Osteoblast (primary cell): ENCODE measurements at regions not wholly inside any gene's neighbourhood (a gene's known extent, or its start where the extent isn't known, plus 50 kb on each side); places are given as distances from the start of the nearest gene placed in this dataset.

ENCODE experiments used
- DNase-seq: peaks from one replicate; pipeline ENCODE4 v3.0.0; 2011; ENCODE audit warnings: low spot score, mixed read lengths; ENCODE audit not compliant: insufficient read length; ENCODE audit errors: missing footprints
- H2AFZ ChIP-seq: 2 replicates; pipeline ENCODE4 v1.6.0; 2011; ENCODE audit warnings: mild to moderate bottlenecking, low read length
- H3K27ac ChIP-seq: 2 replicates; pipeline ENCODE4 v1.5.1; 2011; ENCODE audit warnings: mild to moderate bottlenecking, low read depth, low read length, moderate library complexity
- H3K27me3 ChIP-seq: 2 replicates; pipeline ENCODE4 v1.6.0; 2012; ENCODE audit warnings: mild to moderate bottlenecking, control low read depth, inconsistent platforms, low read length, moderate library complexity; ENCODE audit not compliant: insufficient read depth
- H3K36me3 ChIP-seq: 2 replicates; pipeline ENCODE4 v1.5.1; 2011; ENCODE audit warnings: mild to moderate bottlenecking, low read length, control low read depth, moderate library complexity; ENCODE audit not compliant: insufficient read depth
- H3K4me1 ChIP-seq: 2 replicates; pipeline ENCODE4 v1.5.1; 2011; ENCODE audit warnings: mild to moderate bottlenecking, low read length, control low read depth, moderate library complexity; ENCODE audit not compliant: insufficient read depth
- H3K4me2 ChIP-seq: 2 replicates; pipeline ENCODE4 v1.6.0; 2011; ENCODE audit warnings: mild to moderate bottlenecking, low read length; ENCODE audit not compliant: insufficient read depth
- H3K4me3 ChIP-seq: fragments of 200-600 bp; sonication (generic); 3 replicates; pipeline ENCODE4 v1.5.1; 2012; ENCODE audit warnings: mild to moderate bottlenecking, low read length, inconsistent platforms; ENCODE audit not compliant: insufficient read depth
- H3K79me2 ChIP-seq: 2 replicates; pipeline ENCODE4 v1.6.0; 2012; ENCODE audit warnings: mild to moderate bottlenecking, low read length, control low read depth, inconsistent platforms; ENCODE audit not compliant: insufficient read depth
- H3K9me3 ChIP-seq: 2 replicates; pipeline ENCODE4 v1.5.1; 2011; ENCODE audit warnings: low read depth, low read length, control low read depth
- H4K20me1 ChIP-seq: 2 replicates; pipeline ENCODE4 v1.6.0; 2012; ENCODE audit warnings: mild to moderate bottlenecking, low read length, control low read depth; ENCODE audit not compliant: insufficient read depth
- TF ChIP-seq, protein P1 (sequence below): IDR thresholded peaks from 2 replicates; pipeline ENCODE4 v1.5.1; 2011; ENCODE audit warnings: mild to moderate bottlenecking, low read depth, low read length, moderate library complexity; ENCODE audit errors: extremely low read depth

DNA sequence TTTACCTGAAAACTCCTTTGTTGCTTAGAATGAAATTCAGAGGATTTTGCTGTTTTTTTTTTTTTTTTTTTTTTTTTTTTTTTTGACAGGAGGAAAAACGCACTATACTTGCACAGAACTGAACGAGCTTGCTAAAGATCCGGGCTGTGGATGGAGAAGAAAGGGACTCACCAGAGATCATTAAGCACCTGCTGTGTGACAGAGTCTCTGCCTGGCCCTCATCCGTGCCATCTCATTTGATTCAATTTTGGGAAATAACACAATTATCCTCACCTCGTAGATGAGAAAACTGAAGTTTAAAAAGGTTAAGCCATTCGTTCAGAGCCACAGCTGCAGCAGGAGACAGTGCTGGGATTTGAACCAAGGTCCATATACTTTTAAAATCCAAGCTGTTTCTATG, 775.4 kb upstream of the ID2 start:
- H2AFZ ChIP-seq: no peak overlapping the region
- TF ChIP-seq, protein P1, sequence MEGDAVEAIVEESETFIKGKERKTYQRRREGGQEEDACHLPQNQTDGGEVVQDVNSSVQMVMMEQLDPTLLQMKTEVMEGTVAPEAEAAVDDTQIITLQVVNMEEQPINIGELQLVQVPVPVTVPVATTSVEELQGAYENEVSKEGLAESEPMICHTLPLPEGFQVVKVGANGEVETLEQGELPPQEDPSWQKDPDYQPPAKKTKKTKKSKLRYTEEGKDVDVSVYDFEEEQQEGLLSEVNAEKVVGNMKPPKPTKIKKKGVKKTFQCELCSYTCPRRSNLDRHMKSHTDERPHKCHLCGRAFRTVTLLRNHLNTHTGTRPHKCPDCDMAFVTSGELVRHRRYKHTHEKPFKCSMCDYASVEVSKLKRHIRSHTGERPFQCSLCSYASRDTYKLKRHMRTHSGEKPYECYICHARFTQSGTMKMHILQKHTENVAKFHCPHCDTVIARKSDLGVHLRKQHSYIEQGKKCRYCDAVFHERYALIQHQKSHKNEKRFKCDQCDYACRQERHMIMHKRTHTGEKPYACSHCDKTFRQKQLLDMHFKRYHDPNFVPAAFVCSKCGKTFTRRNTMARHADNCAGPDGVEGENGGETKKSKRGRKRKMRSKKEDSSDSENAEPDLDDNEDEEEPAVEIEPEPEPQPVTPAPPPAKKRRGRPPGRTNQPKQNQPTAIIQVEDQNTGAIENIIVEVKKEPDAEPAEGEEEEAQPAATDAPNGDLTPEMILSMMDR: no peak
- no peaks in the 10 kb centered on the region for H3K36me3 ChIP-seq
- no peak for DNase-seq
- no peak overlapping the region for H3K4me3 ChIP-seq
- no peak overlapping the region for H3K4me2 ChIP-seq
- H3K4me1 ChIP-seq: no peaks in the 10 kb centered on the region
- no peak overlapping the region for H3K27ac ChIP-seq
- H3K79me2 ChIP-seq: no peaks in the 10 kb centered on the region
- no peaks in the 10 kb centered on the region for H3K9me3 ChIP-seq
- H4K20me1 ChIP-seq: no peaks in the 10 kb centered on the region
- H3K27me3 ChIP-seq: no peaks in the 10 kb centered on the region

DNA sequence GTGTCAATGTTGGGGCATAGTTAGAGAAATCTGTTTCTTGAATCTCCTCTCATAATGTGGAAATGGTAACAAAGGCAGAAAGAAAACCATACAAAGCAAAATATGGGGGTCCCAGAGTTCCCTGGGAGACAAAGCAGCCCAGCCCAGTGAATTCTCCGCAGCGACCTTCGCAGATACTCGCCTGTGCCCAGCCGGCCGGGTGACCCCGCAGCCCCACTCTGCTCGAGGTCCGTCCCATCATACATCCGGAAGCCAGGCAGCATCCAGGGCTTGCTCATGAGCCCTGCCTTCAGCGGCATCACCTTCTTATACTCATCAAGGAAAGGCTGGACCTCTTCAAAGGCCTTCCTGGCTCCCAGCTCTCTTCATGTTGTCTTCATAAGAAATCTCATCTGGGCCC, 774.8 kb upstream of the ID2 start:
- Histone ChIP-seq H3K36me3 (no peaks in the 10 kb centered on the region), H3K4me1 (no peaks in the 10 kb centered on the region), H3K79me2 (no peaks in the 10 kb centered on the region), H3K4me3 (no peak overlapping the region), H3K27me3 (no peaks in the 10 kb centered on the region), H2AFZ (no peak overlapping the region), H3K27ac (no peak overlapping the region), H4K20me1 (no peaks in the 10 kb centered on the region), H3K4me2 (no peak overlapping the region), H3K9me3 (no peaks in the 10 kb centered on the region)
- no peak for DNase-seq
- TF ChIP-seq, protein P1: no peak

DNA sequence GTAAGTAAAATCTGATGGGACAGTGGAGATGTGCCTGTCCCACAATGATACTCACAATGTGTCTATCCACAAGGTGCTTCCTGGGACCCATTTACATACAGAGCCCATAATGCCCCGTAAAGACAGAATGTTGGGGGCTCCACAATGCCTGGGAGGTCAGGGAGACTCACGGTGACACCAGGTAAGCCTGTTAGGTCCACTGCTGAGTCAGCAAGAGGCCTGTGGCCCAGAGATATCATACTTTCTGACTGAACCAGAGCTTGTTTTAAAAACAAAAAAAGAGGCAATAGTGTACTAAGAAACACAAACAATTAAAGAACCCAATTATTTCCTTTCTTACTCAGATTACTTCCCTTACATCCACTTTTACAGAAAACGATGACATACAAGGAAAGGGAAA, 771.1 kb upstream of the ID2 start:
- H2AFZ ChIP-seq: no peak overlapping the region
- no peaks in the 10 kb centered on the region for H3K9me3 ChIP-seq
- no peak overlapping the region for H3K27ac ChIP-seq
- no peaks in the 10 kb centered on the region for H4K20me1 ChIP-seq
- no peaks in the 10 kb centered on the region for H3K79me2 ChIP-seq
- no peak for DNase-seq
- no peaks in the 10 kb centered on the region for H3K27me3 ChIP-seq
- no peak overlapping the region for H3K4me3 ChIP-seq
- peaks cover 4% of the 10 kb centered on the region for H3K4me1 ChIP-seq
- TF ChIP-seq, protein P1: no peak
- H3K4me2 ChIP-seq: no peak overlapping the region
- H3K36me3 ChIP-seq: no peaks in the 10 kb centered on the region

DNA sequence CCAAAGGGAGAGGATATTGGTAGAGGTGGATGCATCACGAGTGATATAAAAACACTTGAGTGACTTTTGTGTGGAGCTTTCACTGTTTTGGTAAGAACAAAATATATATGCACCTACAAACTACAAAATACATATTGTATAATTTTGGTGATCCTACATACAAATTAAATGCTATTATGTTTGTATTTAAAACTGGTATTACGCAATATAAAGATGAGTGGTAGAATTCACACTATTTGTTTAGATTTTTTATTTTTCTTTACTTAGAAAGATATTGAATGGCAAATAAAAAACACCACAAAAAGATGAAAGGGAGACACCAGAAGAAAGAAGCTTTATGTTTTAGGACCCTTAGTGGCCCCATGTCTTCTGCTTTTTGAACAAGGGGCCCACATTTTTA, 770.7 kb upstream of the ID2 start:
- TF ChIP-seq, protein P1: no peak
- Histone ChIP-seq H2AFZ (no peak overlapping the region), H3K4me1 (peaks cover 4% of the 10 kb centered on the region), H4K20me1 (no peaks in the 10 kb centered on the region), H3K4me2 (no peak overlapping the region), H3K27me3 (no peaks in the 10 kb centered on the region), H3K9me3 (no peaks in the 10 kb centered on the region), H3K27ac (no peak overlapping the region), H3K79me2 (no peaks in the 10 kb centered on the region), H3K4me3 (no peak overlapping the region), H3K36me3 (no peaks in the 10 kb centered on the region)
- DNase-seq: no peak
